Endothelial cell of umbilical vein (primary cell): ENCODE measurements at regions not wholly inside any gene's neighbourhood (a gene's known extent, or its start where the extent isn't known, plus 50 kb on each side); places are given as distances from the start of the nearest gene placed in this dataset.

Experiments used
- CTCF ChIP-seq, 2 donors: IDR thresholded peaks; 1 replicate in 1 of 2; 2 replicates in 1 of 2; pipeline ENCODE4 v1.5.1; 2011; ENCODE audit warnings: low read length in 2 of 2, mild to moderate bottlenecking in 2 of 2, moderate library complexity in 2 of 2, control low read depth in 1 of 2, inconsistent platforms in 1 of 2, low read depth in 1 of 2; ENCODE audit not compliant: insufficient read depth in 1 of 2; ENCODE audit errors: extremely low read depth in 1 of 2
- EZH2 ChIP-seq: IDR thresholded peaks from 2 replicates; pipeline ENCODE4 v1.6.1; 2012; ENCODE audit warnings: borderline replicate concordance, low read depth, mild to moderate bottlenecking, moderate library complexity, low read length, inconsistent platforms; ENCODE audit not compliant: severe bottlenecking
- MYC ChIP-seq: IDR thresholded peaks from one replicate; pipeline ENCODE4 v1.6.1; 2011; ENCODE audit warnings: mild to moderate bottlenecking, low read depth, low read length
- POLR2A ChIP-seq: IDR thresholded peaks from 2 replicates; pipeline ENCODE4 v1.6.1; 2012; ENCODE audit warnings: low read depth, mild to moderate bottlenecking, control low read depth, low read length
- POLR2AphosphoS5 ChIP-seq: IDR thresholded peaks from 2 replicates; pipeline ENCODE4 v1.6.1; 2012; ENCODE audit warnings: low read depth, mild to moderate bottlenecking, control low read depth, low read length, moderate library complexity; ENCODE audit not compliant: insufficient read depth
- TF ChIP-seq, protein P1 (sequence below): IDR thresholded peaks from 2 replicates; pipeline ENCODE4 v1.6.1; 2011; ENCODE audit not compliant: insufficient read depth, insufficient read length

DNA sequence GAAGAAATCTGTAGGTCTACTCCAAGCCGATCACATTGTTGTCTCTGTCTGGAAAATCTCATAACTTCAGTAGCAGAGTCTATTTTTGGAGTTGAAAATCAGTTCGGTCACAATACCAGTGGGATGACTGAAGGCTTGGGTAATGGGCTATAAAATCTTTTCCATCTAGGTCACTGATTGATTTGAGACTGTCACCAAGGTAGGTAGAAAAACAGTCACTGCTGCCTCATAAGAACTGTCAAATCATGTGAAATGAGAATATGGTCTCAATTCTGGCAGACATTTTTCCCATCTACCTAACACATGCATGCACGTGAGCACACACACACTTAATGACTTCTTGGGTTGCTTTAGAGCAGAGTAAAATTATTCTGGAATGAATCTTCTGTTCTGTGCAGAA lies 1162.8 kb upstream of the CITED2 start:
- TF ChIP-seq CTCF (IDR thresholded peaks at IDR 0.05; ENCODE audit: extremely low read depth in 1 of 2, insufficient read depth in 1 of 2, low read depth in 1 of 2, low read length in 2 of 2) (no peak), POLR2AphosphoS5 (no peak), POLR2A (no peak), EZH2 (no peak), MYC (no peak)
- TF ChIP-seq, protein P1, sequence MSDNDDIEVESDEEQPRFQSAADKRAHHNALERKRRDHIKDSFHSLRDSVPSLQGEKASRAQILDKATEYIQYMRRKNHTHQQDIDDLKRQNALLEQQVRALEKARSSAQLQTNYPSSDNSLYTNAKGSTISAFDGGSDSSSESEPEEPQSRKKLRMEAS, result no peak
